Lung (tissue), 11 donors: ENCODE measurements at regions not wholly inside any gene's neighbourhood (a gene's known extent, or its start where the extent isn't known, plus 50 kb on each side); places are given as distances from the start of the nearest gene placed in this dataset.

Experiments
- ATAC-seq: fragments of 200-7000 bp; cut with Tn5 transposase; one replicate; pipeline ENCODE4 v1.9.1; 2020; ENCODE audit warnings: moderate number of reproducible peaks; ENCODE audit not compliant: insufficient read depth, low FRiP score
- DNase-seq, 3 donors: peaks; one replicate each; pipeline ENCODE4 v3.0.0-alpha.2; 2013 to 2017
- H3K27ac ChIP-seq, 2 donors: one replicate each; pipeline ENCODE4 v1.5.1; 2013; ENCODE audit warnings: mild to moderate bottlenecking in 2 of 2, moderate library complexity in 2 of 2, control low read depth in 1 of 2, inconsistent platforms in 1 of 2, low read depth in 1 of 2, low read length in 1 of 2
- H3K27me3 ChIP-seq, 3 donors: one replicate each; pipeline ENCODE4 v1.5.1; 2013; ENCODE audit warnings: low read length in 2 of 3; ENCODE audit not compliant: control insufficient read depth in 3 of 3, insufficient read depth in 3 of 3
- H3K36me3 ChIP-seq, 4 donors: one replicate each; pipeline ENCODE4 v1.5.1; 2013; ENCODE audit warnings: low read length in 4 of 4, mild to moderate bottlenecking in 1 of 4, moderate library complexity in 1 of 4; ENCODE audit not compliant: control insufficient read depth in 4 of 4, insufficient read depth in 4 of 4
- H3K4me1 ChIP-seq, 5 donors: one replicate each; pipeline ENCODE4 v1.5.1; 2013; ENCODE audit warnings: low read length in 5 of 5, mild to moderate bottlenecking in 2 of 5, moderate library complexity in 1 of 5; ENCODE audit not compliant: control insufficient read depth in 5 of 5, insufficient read depth in 5 of 5
- H3K4me3 ChIP-seq: one replicate; pipeline ENCODE4 v1.5.1; 2013; ENCODE audit warnings: mild to moderate bottlenecking, control low read depth, moderate library complexity
- H3K9ac ChIP-seq, 2 donors: one replicate each; pipeline ENCODE4 v1.5.1; 2013; ENCODE audit warnings: low read length in 2 of 2, control low read depth in 1 of 2; ENCODE audit not compliant: insufficient read depth in 1 of 2
- H3K9me3 ChIP-seq, 4 donors: one replicate each; pipeline ENCODE4 v1.5.1; 2013; ENCODE audit warnings: low read length in 3 of 4, mild to moderate bottlenecking in 1 of 4, moderate library complexity in 1 of 4; ENCODE audit not compliant: control insufficient read depth in 4 of 4, insufficient read depth in 3 of 4
- WGBS, 2 donors: extraction: QIAGEN DNeasy Blood & Tissue Kit; methylation state at CpG; one replicate each; pipeline ENCODE4 v1.1.7; 2013; 5-methylcytosine and 5-hydroxymethylcytosine counted together
- TF ChIP-seq, protein P1 (sequence below): IDR thresholded peaks from 2 replicates; pipeline ENCODE4 v1.5.1; 2012; ENCODE audit warnings: mild to moderate bottlenecking; ENCODE audit errors: control extremely low read depth, extremely low read depth
- donor health status: control.
- donor health status: control.
- donor health status: Bipolar disorder and iron deficiency.
- donor health status: healthy.
- donor health status: DM: yes; HTN: yes; CAD: no.

DNA sequence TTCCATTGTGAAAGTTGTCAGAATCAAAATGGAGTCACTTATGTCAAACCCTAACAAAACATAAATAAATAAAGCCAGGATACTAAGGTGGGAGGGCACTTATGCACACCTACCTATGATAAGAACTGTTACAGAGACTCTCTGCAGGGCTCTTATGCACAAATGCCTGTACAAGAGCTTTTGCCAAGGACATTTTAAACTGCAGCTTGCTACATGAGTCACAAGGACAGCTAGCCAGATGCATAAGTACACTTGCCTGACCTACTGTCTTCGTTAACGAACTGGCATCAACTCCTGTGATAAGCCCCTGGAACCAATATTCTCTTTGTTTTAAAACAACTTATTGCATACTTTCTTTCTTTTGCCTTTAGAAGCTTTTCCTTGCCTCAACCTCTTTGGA lies 152.9 kb upstream of the SPEF2 start:
- Histone ChIP-seq H3K4me1 (no peaks in the 10 kb centered on the region), H3K4me3 (no peak overlapping the region), H3K27ac (no peak overlapping the region), H3K9me3 (no peaks in the 10 kb centered on the region), H3K27me3 (no peaks in the 10 kb centered on the region), H3K36me3 (no peaks in the 10 kb centered on the region), H3K9ac (no peak overlapping the region)
- DNase-seq, result no peak
- TF ChIP-seq, protein P1, sequence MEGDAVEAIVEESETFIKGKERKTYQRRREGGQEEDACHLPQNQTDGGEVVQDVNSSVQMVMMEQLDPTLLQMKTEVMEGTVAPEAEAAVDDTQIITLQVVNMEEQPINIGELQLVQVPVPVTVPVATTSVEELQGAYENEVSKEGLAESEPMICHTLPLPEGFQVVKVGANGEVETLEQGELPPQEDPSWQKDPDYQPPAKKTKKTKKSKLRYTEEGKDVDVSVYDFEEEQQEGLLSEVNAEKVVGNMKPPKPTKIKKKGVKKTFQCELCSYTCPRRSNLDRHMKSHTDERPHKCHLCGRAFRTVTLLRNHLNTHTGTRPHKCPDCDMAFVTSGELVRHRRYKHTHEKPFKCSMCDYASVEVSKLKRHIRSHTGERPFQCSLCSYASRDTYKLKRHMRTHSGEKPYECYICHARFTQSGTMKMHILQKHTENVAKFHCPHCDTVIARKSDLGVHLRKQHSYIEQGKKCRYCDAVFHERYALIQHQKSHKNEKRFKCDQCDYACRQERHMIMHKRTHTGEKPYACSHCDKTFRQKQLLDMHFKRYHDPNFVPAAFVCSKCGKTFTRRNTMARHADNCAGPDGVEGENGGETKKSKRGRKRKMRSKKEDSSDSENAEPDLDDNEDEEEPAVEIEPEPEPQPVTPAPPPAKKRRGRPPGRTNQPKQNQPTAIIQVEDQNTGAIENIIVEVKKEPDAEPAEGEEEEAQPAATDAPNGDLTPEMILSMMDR, result no peak
- 85 to 92% methylated on average over 2 of the region's 2 CpGs for WGBS, 2 donors
- no peak for ATAC-seq

DNA sequence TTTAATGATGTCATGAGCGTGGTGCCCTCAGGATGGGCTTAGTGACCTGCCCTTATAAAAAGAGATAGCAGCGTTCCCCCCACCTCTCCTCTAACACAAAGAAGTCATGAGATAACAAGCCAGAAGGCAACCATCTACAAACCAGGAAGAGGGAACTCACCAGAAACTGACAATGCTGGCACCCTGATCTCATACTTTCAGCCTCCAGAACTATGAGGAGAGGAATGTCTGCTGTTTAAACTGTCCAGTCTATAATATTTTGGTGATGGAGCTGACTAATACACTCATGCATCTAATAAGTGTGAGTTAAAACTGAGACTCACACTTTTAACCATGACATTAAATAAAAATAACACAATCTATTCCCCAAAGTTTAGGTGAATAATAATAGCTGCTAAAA lies 156.1 kb upstream of the SPEF2 start:
- H3K27me3 ChIP-seq, result no peaks in the 10 kb centered on the region
- 88 to 93% methylated on average over 2 of the region's 2 CpGs for WGBS, 2 donors
- TF ChIP-seq, protein P1, result no peak
- ATAC-seq (no peak), DNase-seq (no peak)
- H3K4me1 ChIP-seq, result no peaks in the 10 kb centered on the region
- no peak overlapping the region for H3K27ac ChIP-seq
- H3K4me3 ChIP-seq, result no peak overlapping the region
- H3K36me3 ChIP-seq, result no peaks in the 10 kb centered on the region
- H3K9ac ChIP-seq, result no peak overlapping the region
- H3K9me3 ChIP-seq, result peaks cover 0 to 3% (median 0%) of the 10 kb centered on the region in 4 donors

DNA sequence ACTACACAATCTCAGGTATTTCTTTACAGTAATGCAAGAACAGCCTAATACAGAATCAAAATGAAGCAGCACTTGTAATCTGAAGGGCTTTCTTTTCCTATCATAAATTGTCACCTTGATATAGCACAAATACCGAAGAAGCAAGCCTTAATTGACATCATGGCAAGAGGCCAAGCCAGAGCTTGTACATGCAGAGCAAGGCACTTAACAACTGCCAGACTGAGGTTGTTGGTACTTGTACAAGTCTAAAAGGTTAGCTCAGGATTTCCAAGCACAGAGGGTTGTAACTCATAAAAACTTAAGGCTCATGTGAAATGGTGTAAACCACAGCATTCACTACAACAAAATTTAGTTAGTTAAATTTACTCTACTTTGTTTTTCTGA lies 158.8 kb upstream of the SPEF2 start:
- TF ChIP-seq, protein P1, result no peak

More for the DNA sequence above, 158.8 kb upstream of the SPEF2 start:
- no peaks in the 10 kb centered on the region for H3K36me3 ChIP-seq
- H3K9ac ChIP-seq, result no peak overlapping the region
- H3K4me3 ChIP-seq, result no peak overlapping the region
- H3K4me1 ChIP-seq, result no peaks in the 10 kb centered on the region
- DNase-seq (peak; percentile 46 to 80 (median 54)), ATAC-seq (no peak)
- 8 to 13% methylated on average over 1 of the region's 1 CpG for WGBS, 2 donors
- H3K27me3 ChIP-seq, result no peaks in the 10 kb centered on the region
- H3K9me3 ChIP-seq, result peaks cover 0 to 3% (median 0%) of the 10 kb centered on the region in 4 donors
- no peak overlapping the region for H3K27ac ChIP-seq
